ENCODE measurements at regions not wholly inside any gene's neighbourhood (a gene's known extent, or its start where the extent isn't known, plus 50 kb on each side); places are given as distances from the start of the nearest gene placed in this dataset.

GRCh38 chr2:140027966-140028365 is 1247.8 kb upstream of the NXPH2 start:
- H3K4me3 ChIP-seq (ENCODE audit: low read depth in 1 of 2, low read length in 2 of 2): no peak overlapping the region
- H3K9ac ChIP-seq (ENCODE audit: low read depth, low read length): no peak overlapping the region
- no peaks in the 10 kb centered on the region for H3K79me2 ChIP-seq (ENCODE audit: insufficient read depth, low read length)
- TF ChIP-seq CTCF (IDR thresholded peaks at IDR 0.05; ENCODE audit: borderline replicate concordance, extremely low read depth, low read length, poor library complexity, severe bottlenecking): no peak
- TF ChIP-seq EZH2 (IDR thresholded peaks at IDR 0.05; ENCODE audit: borderline replicate concordance, low read depth, low read length, severe bottlenecking): no peak
- no peaks in the 10 kb centered on the region for H4K20me1 ChIP-seq (ENCODE audit: insufficient read depth, low read length)
- H3K27me3 ChIP-seq (ENCODE audit: insufficient read depth, low read length, poor library complexity): no peaks in the 10 kb centered on the region
- H3K27ac ChIP-seq (ENCODE audit: low read length): no peak overlapping the region
- DNase-seq (no peak), ATAC-seq (ENCODE audit: insufficient read depth, low read depth) (no peak)
- H3K4me2 ChIP-seq (ENCODE audit: insufficient read depth, low read length): no peak overlapping the region
- H3K9me3 ChIP-seq (ENCODE audit: insufficient read depth, low read length, severe bottlenecking): no peaks in the 10 kb centered on the region
- no peak overlapping the region for H2AFZ ChIP-seq (ENCODE audit: low read depth, low read length)
- no peaks in the 10 kb centered on the region for H3K4me1 ChIP-seq (ENCODE audit: insufficient read depth, low read length)
- H3K36me3 ChIP-seq (ENCODE audit: insufficient read depth, low read length): no peaks in the 10 kb centered on the region

GRCh38 chr2:140027320-140027719 is 1247.1 kb upstream of the NXPH2 start:
- DNase-seq (no peak), ATAC-seq (ENCODE audit: insufficient read depth, low read depth) (no peak)
- no peaks in the 10 kb centered on the region for H4K20me1 ChIP-seq (ENCODE audit: insufficient read depth, low read length)
- no peak for TF ChIP-seq CTCF (IDR thresholded peaks at IDR 0.05; ENCODE audit: borderline replicate concordance, extremely low read depth, low read length, poor library complexity, severe bottlenecking)
- no peaks in the 10 kb centered on the region for H3K27me3 ChIP-seq (ENCODE audit: insufficient read depth, low read length, poor library complexity)
- no peaks in the 10 kb centered on the region for H3K9me3 ChIP-seq (ENCODE audit: insufficient read depth, low read length, severe bottlenecking)
- no peaks in the 10 kb centered on the region for H3K36me3 ChIP-seq (ENCODE audit: insufficient read depth, low read length)
- H3K79me2 ChIP-seq (ENCODE audit: insufficient read depth, low read length): no peaks in the 10 kb centered on the region
- no peak overlapping the region for H2AFZ ChIP-seq (ENCODE audit: low read depth, low read length)
- no peak overlapping the region for H3K9ac ChIP-seq (ENCODE audit: low read depth, low read length)
- H3K4me3 ChIP-seq (ENCODE audit: low read depth in 1 of 2, low read length in 2 of 2): no peak overlapping the region
- no peaks in the 10 kb centered on the region for H3K4me1 ChIP-seq (ENCODE audit: insufficient read depth, low read length)
- H3K27ac ChIP-seq (ENCODE audit: low read length): no peak overlapping the region
- no peak overlapping the region for H3K4me2 ChIP-seq (ENCODE audit: insufficient read depth, low read length)

DNA sequence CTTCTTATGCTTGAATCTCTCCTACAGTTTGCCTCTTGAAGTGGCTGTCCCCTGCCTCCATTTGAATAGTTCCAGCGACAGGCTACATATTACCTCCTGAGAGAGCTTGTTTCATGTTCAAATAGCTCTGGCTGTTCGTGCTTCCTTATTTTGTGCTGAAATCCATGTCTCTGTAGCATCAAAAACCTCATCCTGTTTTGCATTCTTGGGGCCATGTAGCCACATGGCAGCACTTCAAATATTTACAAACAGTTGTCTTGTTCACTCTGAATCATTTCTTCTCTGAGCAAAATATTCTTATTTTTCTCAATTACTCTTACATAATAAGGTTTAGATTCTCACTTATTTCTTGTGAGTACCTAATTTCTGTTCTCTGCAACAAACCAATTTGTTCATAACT is 1243.1 kb upstream of the NXPH2 start:
- DNase-seq: no peak
- no peak overlapping the region for H3K4me2 ChIP-seq (ENCODE audit: insufficient read depth, low read length)
- no peaks in the 10 kb centered on the region for H3K36me3 ChIP-seq (ENCODE audit: insufficient read depth, low read length)
- no peaks in the 10 kb centered on the region for H4K20me1 ChIP-seq (ENCODE audit: insufficient read depth, low read length)
- H3K9me3 ChIP-seq (ENCODE audit: insufficient read depth, low read length, severe bottlenecking): no peaks in the 10 kb centered on the region
- no peak overlapping the region for H2AFZ ChIP-seq (ENCODE audit: low read depth, low read length)
- no peaks in the 10 kb centered on the region for H3K79me2 ChIP-seq (ENCODE audit: insufficient read depth, low read length)
- no peaks in the 10 kb centered on the region for H3K27me3 ChIP-seq (ENCODE audit: insufficient read depth, low read length, poor library complexity)
- no peak overlapping the region for H3K27ac ChIP-seq (ENCODE audit: low read length)
- no peaks in the 10 kb centered on the region for H3K4me1 ChIP-seq (ENCODE audit: insufficient read depth, low read length)
- H3K4me3 ChIP-seq (ENCODE audit: low read depth in 1 of 2, low read length in 2 of 2): no peak overlapping the region
- no peak for ATAC-seq (ENCODE audit: insufficient read depth, low read depth)
- TF ChIP-seq CTCF (IDR thresholded peaks at IDR 0.05; ENCODE audit: borderline replicate concordance, extremely low read depth, low read length, poor library complexity, severe bottlenecking) (no peak), EZH2 (IDR thresholded peaks at IDR 0.05; ENCODE audit: borderline replicate concordance, low read depth, low read length, severe bottlenecking) (no peak)
- H3K9ac ChIP-seq (ENCODE audit: low read depth, low read length): no peak overlapping the region

GRCh38 chr2:140018541-140018940 is 1238.4 kb upstream of the NXPH2 start:
- H3K36me3 ChIP-seq (ENCODE audit: insufficient read depth, low read length): no peaks in the 10 kb centered on the region
- no peak overlapping the region for H2AFZ ChIP-seq (ENCODE audit: low read depth, low read length)
- H3K9me3 ChIP-seq (ENCODE audit: insufficient read depth, low read length, severe bottlenecking): no peaks in the 10 kb centered on the region
- H3K4me1 ChIP-seq (ENCODE audit: insufficient read depth, low read length): no peaks in the 10 kb centered on the region
- no peak overlapping the region for H3K27ac ChIP-seq (ENCODE audit: low read length)
- no peak overlapping the region for H3K4me3 ChIP-seq (ENCODE audit: low read depth in 1 of 2, low read length in 2 of 2)
- TF ChIP-seq CTCF (IDR thresholded peaks at IDR 0.05; ENCODE audit: borderline replicate concordance, extremely low read depth, low read length, poor library complexity, severe bottlenecking) (no peak), EZH2 (IDR thresholded peaks at IDR 0.05; ENCODE audit: borderline replicate concordance, low read depth, low read length, severe bottlenecking) (no peak)
- ATAC-seq (ENCODE audit: insufficient read depth, low read depth) (no peak), DNase-seq (no peak)
- no peaks in the 10 kb centered on the region for H4K20me1 ChIP-seq (ENCODE audit: insufficient read depth, low read length)
- no peak overlapping the region for H3K4me2 ChIP-seq (ENCODE audit: insufficient read depth, low read length)
- H3K9ac ChIP-seq (ENCODE audit: low read depth, low read length): no peak overlapping the region
- H3K79me2 ChIP-seq (ENCODE audit: insufficient read depth, low read length): no peaks in the 10 kb centered on the region
- H3K27me3 ChIP-seq (ENCODE audit: insufficient read depth, low read length, poor library complexity): no peaks in the 10 kb centered on the region

All from DND-41 (cell line).